HL-60 (cell line): ENCODE measurements at regions not wholly inside any gene's neighbourhood (a gene's known extent, or its start where the extent isn't known, plus 50 kb on each side); places are given as distances from the start of the nearest gene placed in this dataset.

Experiments
- GABPA ChIP-seq: IDR thresholded peaks from 2 replicates; pipeline ENCODE4 v1.6.1; 2012; ENCODE audit warnings: low read depth
- POLR2AphosphoS5 ChIP-seq: IDR thresholded peaks from 2 replicates; pipeline ENCODE4 v1.6.1; 2012; ENCODE audit warnings: low read depth
- TF ChIP-seq, protein P1 (sequence below): IDR thresholded peaks from one replicate; pipeline ENCODE4 v1.5.1; 2011; ENCODE audit warnings: low read length, control low read depth, inconsistent platforms; ENCODE audit not compliant: insufficient read depth
- TF ChIP-seq, protein P2 (sequence below): IDR thresholded peaks from 2 replicates; pipeline ENCODE4 v1.6.1; 2012; ENCODE audit warnings: low read depth; ENCODE audit not compliant: insufficient replicate concordance

DNA sequence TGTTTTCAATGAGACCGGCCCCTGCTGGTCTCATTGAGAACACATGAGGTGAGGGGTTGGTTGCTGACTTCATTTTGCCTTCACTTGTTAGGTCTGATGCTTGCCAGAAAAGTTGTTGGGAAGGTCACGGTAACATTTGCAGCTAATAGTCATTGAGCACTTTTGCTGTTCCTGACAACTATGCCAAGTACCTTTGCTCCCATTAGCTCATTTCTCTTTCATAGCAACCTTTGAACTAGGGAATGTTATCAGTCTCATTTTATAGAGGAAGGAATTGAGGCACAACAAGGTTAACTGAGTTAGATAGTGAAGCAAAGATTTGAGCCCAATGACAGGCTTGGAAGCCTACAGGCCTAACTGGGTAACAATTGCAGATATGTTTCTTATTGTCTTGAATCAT, 195.4 kb upstream of the LARGE1 start:
- TF ChIP-seq, protein P1, sequence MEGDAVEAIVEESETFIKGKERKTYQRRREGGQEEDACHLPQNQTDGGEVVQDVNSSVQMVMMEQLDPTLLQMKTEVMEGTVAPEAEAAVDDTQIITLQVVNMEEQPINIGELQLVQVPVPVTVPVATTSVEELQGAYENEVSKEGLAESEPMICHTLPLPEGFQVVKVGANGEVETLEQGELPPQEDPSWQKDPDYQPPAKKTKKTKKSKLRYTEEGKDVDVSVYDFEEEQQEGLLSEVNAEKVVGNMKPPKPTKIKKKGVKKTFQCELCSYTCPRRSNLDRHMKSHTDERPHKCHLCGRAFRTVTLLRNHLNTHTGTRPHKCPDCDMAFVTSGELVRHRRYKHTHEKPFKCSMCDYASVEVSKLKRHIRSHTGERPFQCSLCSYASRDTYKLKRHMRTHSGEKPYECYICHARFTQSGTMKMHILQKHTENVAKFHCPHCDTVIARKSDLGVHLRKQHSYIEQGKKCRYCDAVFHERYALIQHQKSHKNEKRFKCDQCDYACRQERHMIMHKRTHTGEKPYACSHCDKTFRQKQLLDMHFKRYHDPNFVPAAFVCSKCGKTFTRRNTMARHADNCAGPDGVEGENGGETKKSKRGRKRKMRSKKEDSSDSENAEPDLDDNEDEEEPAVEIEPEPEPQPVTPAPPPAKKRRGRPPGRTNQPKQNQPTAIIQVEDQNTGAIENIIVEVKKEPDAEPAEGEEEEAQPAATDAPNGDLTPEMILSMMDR = no peak
- TF ChIP-seq, protein P2, sequence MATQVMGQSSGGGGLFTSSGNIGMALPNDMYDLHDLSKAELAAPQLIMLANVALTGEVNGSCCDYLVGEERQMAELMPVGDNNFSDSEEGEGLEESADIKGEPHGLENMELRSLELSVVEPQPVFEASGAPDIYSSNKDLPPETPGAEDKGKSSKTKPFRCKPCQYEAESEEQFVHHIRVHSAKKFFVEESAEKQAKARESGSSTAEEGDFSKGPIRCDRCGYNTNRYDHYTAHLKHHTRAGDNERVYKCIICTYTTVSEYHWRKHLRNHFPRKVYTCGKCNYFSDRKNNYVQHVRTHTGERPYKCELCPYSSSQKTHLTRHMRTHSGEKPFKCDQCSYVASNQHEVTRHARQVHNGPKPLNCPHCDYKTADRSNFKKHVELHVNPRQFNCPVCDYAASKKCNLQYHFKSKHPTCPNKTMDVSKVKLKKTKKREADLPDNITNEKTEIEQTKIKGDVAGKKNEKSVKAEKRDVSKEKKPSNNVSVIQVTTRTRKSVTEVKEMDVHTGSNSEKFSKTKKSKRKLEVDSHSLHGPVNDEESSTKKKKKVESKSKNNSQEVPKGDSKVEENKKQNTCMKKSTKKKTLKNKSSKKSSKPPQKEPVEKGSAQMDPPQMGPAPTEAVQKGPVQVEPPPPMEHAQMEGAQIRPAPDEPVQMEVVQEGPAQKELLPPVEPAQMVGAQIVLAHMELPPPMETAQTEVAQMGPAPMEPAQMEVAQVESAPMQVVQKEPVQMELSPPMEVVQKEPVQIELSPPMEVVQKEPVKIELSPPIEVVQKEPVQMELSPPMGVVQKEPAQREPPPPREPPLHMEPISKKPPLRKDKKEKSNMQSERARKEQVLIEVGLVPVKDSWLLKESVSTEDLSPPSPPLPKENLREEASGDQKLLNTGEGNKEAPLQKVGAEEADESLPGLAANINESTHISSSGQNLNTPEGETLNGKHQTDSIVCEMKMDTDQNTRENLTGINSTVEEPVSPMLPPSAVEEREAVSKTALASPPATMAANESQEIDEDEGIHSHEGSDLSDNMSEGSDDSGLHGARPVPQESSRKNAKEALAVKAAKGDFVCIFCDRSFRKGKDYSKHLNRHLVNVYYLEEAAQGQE = no peak
- TF ChIP-seq POLR2AphosphoS5 = no peak
- TF ChIP-seq GABPA = no peak
